ENCODE measurements at regions not wholly inside any gene's neighbourhood (a gene's known extent, or its start where the extent isn't known, plus 50 kb on each side); places are given as distances from the start of the nearest gene placed in this dataset.

DNA sequence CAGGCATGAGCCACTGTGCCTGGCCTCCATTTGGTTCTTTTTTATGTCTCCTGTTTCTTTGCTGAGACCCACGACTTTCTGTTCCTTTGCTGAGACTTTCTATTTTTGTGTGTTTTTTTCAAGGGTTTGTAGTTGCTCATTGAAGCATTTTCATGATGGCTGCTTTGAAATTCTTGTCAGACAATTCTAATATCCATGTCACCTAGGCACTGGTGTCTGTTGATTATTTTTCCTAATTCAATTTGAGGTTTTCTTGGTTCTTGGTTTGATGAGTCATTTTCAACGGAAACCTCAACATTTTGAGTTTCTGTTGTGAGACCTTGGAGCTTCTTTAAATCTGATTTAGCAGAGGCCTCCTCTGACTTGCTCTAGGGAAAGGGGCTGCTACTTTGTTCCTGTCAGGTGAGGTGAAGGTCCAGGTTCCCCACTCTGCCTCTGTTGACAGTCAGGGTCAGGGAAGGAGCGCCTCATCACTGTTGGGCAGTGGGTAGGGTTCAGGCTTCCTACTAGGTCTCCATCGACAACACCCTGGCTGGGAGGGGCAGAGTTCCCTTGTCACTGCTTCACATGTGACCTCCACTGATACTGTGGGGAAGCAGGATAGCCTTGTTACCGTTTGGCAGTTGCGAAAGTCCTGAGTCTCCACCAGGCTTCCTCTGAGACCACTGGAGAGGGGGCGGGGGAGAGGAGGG is 66.1 kb upstream of the SMOX start (continued):
- TF ChIP-seq, protein P1, sequence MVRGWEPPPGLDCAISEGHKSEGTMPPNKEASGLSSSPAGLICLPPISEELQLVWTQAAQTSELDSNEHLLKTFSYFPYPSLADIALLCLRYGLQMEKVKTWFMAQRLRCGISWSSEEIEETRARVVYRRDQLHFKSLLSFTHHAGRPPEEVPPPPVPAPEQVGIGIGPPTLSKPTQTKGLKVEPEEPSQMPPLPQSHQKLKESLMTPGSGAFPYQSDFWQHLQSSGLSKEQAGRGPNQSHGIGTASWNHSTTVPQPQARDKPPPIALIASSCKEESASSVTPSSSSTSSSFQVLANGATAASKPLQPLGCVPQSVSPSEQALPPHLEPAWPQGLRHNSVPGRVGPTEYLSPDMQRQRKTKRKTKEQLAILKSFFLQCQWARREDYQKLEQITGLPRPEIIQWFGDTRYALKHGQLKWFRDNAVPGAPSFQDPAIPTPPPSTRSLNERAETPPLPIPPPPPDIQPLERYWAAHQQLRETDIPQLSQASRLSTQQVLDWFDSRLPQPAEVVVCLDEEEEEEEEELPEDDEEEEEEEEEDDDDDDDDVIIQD (CRISPR knock-in tag; IDR thresholded peaks at IDR 0.05; ENCODE audit: low read depth), result peak; percentile 16; the same call in 1 of the 2 replicates
- TF ChIP-seq SRSF9 (IDR thresholded peaks at IDR 0.05; ENCODE audit: borderline replicate concordance, insufficient read depth, low read depth, low read length, poor library complexity, severe bottlenecking), result no peak
- no peak for TF ChIP-seq RAD51 (IDR thresholded peaks at IDR 0.05; ENCODE audit: borderline replicate concordance)
- TF ChIP-seq PTBP1 (IDR thresholded peaks at IDR 0.05; ENCODE audit: low read depth, low read length, poor library complexity, severe bottlenecking), result no peak
- no peak for TF ChIP-seq GABPB1 (CRISPR knock-in tag; IDR thresholded peaks at IDR 0.05)
- TF ChIP-seq YY1 (IDR thresholded peaks at IDR 0.05; ENCODE audit: insufficient read depth, insufficient replicate concordance, low read depth, low read length), result no peak
- TF ChIP-seq, protein P2, sequence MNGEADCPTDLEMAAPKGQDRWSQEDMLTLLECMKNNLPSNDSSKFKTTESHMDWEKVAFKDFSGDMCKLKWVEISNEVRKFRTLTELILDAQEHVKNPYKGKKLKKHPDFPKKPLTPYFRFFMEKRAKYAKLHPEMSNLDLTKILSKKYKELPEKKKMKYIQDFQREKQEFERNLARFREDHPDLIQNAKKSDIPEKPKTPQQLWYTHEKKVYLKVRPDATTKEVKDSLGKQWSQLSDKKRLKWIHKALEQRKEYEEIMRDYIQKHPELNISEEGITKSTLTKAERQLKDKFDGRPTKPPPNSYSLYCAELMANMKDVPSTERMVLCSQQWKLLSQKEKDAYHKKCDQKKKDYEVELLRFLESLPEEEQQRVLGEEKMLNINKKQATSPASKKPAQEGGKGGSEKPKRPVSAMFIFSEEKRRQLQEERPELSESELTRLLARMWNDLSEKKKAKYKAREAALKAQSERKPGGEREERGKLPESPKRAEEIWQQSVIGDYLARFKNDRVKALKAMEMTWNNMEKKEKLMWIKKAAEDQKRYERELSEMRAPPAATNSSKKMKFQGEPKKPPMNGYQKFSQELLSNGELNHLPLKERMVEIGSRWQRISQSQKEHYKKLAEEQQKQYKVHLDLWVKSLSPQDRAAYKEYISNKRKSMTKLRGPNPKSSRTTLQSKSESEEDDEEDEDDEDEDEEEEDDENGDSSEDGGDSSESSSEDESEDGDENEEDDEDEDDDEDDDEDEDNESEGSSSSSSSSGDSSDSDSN (CRISPR knock-in tag; IDR thresholded peaks at IDR 0.05), result peak; percentile 42; the same call in 1 of the 2 replicates
- TF ChIP-seq ZBTB21 (CRISPR knock-in tag; IDR thresholded peaks at IDR 0.05), result no peak
- TF ChIP-seq CCDC6 (CRISPR knock-in tag; IDR thresholded peaks at IDR 0.05), result no peak; the same call in 1 of the 2 replicates
- TF ChIP-seq, protein P3, sequence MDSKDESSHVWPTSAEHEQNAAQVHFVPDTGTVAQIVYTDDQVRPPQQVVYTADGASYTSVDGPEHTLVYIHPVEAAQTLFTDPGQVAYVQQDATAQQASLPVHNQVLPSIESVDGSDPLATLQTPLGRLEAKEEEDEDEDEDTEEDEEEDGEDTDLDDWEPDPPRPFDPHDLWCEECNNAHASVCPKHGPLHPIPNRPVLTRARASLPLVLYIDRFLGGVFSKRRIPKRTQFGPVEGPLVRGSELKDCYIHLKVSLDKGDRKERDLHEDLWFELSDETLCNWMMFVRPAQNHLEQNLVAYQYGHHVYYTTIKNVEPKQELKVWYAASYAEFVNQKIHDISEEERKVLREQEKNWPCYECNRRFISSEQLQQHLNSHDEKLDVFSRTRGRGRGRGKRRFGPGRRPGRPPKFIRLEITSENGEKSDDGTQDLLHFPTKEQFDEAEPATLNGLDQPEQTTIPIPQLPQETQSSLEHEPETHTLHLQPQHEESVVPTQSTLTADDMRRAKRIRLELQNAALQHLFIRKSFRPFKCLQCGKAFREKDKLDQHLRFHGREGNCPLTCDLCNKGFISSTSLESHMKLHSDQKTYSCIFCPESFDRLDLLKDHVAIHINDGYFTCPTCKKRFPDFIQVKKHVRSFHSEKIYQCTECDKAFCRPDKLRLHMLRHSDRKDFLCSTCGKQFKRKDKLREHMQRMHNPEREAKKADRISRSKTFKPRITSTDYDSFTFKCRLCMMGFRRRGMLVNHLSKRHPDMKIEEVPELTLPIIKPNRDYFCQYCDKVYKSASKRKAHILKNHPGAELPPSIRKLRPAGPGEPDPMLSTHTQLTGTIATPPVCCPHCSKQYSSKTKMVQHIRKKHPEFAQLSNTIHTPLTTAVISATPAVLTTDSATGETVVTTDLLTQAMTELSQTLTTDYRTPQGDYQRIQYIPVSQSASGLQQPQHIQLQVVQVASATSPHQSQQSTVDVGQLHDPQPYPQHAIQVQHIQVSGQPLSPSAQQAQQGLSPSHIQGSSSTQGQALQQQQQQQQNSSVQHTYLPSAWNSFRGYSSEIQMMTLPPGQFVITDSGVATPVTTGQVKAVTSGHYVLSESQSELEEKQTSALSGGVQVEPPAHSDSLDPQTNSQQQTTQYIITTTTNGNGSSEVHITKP (CRISPR knock-in tag; IDR thresholded peaks at IDR 0.05; ENCODE audit: low read depth), result peak; percentile 17; the same call in 1 of the 2 replicates
- no peak for TF ChIP-seq MAF1 (CRISPR knock-in tag; IDR thresholded peaks at IDR 0.05; ENCODE audit: borderline replicate concordance)
- TF ChIP-seq SPEN (CRISPR knock-in tag; IDR thresholded peaks at IDR 0.05; ENCODE audit: low read depth), result peak; percentile 43
- TF ChIP-seq ZFP36L2 (CRISPR knock-in tag; IDR thresholded peaks at IDR 0.05), result no peak
- no peak for TF ChIP-seq SCMH1 (CRISPR knock-in tag; IDR thresholded peaks at IDR 0.05; ENCODE audit: borderline replicate concordance)
- TF ChIP-seq ATAD3A (CRISPR knock-in tag; IDR thresholded peaks at IDR 0.05), result no peak
- TF ChIP-seq ZNF333 (CRISPR knock-in tag; IDR thresholded peaks at IDR 0.05; ENCODE audit: borderline replicate concordance), result no peak
- TF ChIP-seq, protein P4, sequence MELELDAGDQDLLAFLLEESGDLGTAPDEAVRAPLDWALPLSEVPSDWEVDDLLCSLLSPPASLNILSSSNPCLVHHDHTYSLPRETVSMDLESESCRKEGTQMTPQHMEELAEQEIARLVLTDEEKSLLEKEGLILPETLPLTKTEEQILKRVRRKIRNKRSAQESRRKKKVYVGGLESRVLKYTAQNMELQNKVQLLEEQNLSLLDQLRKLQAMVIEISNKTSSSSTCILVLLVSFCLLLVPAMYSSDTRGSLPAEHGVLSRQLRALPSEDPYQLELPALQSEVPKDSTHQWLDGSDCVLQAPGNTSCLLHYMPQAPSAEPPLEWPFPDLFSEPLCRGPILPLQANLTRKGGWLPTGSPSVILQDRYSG (CRISPR knock-in tag; IDR thresholded peaks at IDR 0.05), result no peak
- TF ChIP-seq CEBPG (CRISPR knock-in tag; IDR thresholded peaks at IDR 0.05), result peak; percentile 89
- TF ChIP-seq CHCHD3 (CRISPR knock-in tag; IDR thresholded peaks at IDR 0.05), result no peak
- no peak; the same call in 1 of the 2 replicates for TF ChIP-seq ETV5 (CRISPR knock-in tag; IDR thresholded peaks at IDR 0.05; ENCODE audit: borderline replicate concordance)
- TF ChIP-seq SP140L (CRISPR knock-in tag; IDR thresholded peaks at IDR 0.05; ENCODE audit: borderline replicate concordance), result no peak
- TF ChIP-seq EZH2 (conservative IDR thresholded peaks at IDR 0.05; ENCODE audit: low read depth, low read length), result no peak
